HFFc6 (cell line): ENCODE measurements at regions not wholly inside any gene's neighbourhood (a gene's known extent, or its start where the extent isn't known, plus 50 kb on each side); places are given as distances from the start of the nearest gene placed in this dataset.

Experiments used
- DNase-seq: peaks from one replicate; pipeline ENCODE4 v3.0.0-alpha.2; 2018
- H3K27ac Mint-ChIP-seq: 2 replicates; pipeline ENCODE4 v1.8.0; 2020; ENCODE audit warnings: mild to moderate bottlenecking, mixed read lengths
- H3K27me3 Mint-ChIP-seq: 2 replicates; pipeline ENCODE4 v1.8.0; 2021; ENCODE audit warnings: mild to moderate bottlenecking, moderate library complexity, mixed read lengths; ENCODE audit not compliant: insufficient read depth
- H3K36me3 Mint-ChIP-seq: 2 replicates; pipeline ENCODE4 v1.8.0; 2021; ENCODE audit warnings: low read depth, mixed read lengths
- H3K4me1 Mint-ChIP-seq: 2 replicates; pipeline ENCODE4 v1.8.0; 2020; ENCODE audit warnings: low read depth, mixed read lengths
- H3K4me3 Mint-ChIP-seq: 2 replicates; pipeline ENCODE4 v1.8.0; 2020; ENCODE audit warnings: mild to moderate bottlenecking, moderate library complexity, mixed read lengths
- H3K9me3 Mint-ChIP-seq: 2 replicates; pipeline ENCODE4 v1.8.0; 2020; ENCODE audit warnings: mild to moderate bottlenecking, mixed read lengths
- CTCF ChIP-seq: fragments of 200-600 bp; sonication (generic); IDR thresholded peaks from 2 replicates; pipeline ENCODE4 v1.5.0; 2021; ENCODE audit warnings: antibody characterized with exemption, mild to moderate bottlenecking

GRCh38 chr14:62357362-62357761 is 595.1 kb downstream of the SNAPC1 start:
- Mint-ChIP-seq H3K9me3 (peaks cover 39% of the 10 kb centered on the region), H3K4me3 (no peak overlapping the region), H3K27ac (no peak overlapping the region), H3K36me3 (no peaks in the 10 kb centered on the region), H3K27me3 (no peaks in the 10 kb centered on the region), H3K4me1 (no peaks in the 10 kb centered on the region)
- TF ChIP-seq CTCF = no peak
- no peak for DNase-seq

- Mint-ChIP-seq H3K9me3 (peaks cover 34% of the 10 kb centered on the region), H3K27me3 (no peaks in the 10 kb centered on the region), H3K36me3 (peaks cover 4% of the 10 kb centered on the region; the same call in 1 of the 2 replicates), H3K27ac (no peak overlapping the region), H3K4me3 (no peak overlapping the region), H3K4me1 (no peaks in the 10 kb centered on the region)
- DNase-seq = no peak
- TF ChIP-seq CTCF = no peak
These were observed 601.9 kb downstream of the SNAPC1 start for GRCh38 chr14:62364161-62364560.

GRCh38 chr14:62364800-62365280 is 602.6 kb downstream of the SNAPC1 start:
- Mint-ChIP-seq H3K4me1 (no peaks in the 10 kb centered on the region), H3K27me3 (no peaks in the 10 kb centered on the region), H3K4me3 (no peak overlapping the region), H3K9me3 (peaks cover 37% of the 10 kb centered on the region), H3K27ac (no peak overlapping the region), H3K36me3 (peaks cover 4% of the 10 kb centered on the region; the same call in 1 of the 2 replicates)
- DNase-seq = no peak
- TF ChIP-seq CTCF = no peak

GRCh38 chr14:62369919-62370560 is 607.8 kb downstream of the SNAPC1 start:
- no peak for TF ChIP-seq CTCF
- H3K27ac Mint-ChIP-seq = no peak overlapping the region
- peaks cover 4% of the 10 kb centered on the region; the same call in 1 of the 2 replicates for H3K36me3 Mint-ChIP-seq

GRCh38 chr14:62373944-62374343 is 611.7 kb downstream of the SNAPC1 start:
- Mint-ChIP-seq H3K9me3 (peaks cover 23% of the 10 kb centered on the region), H3K27ac (no peak overlapping the region), H3K27me3 (no peaks in the 10 kb centered on the region), H3K36me3 (no peaks in the 10 kb centered on the region), H3K4me3 (no peak overlapping the region), H3K4me1 (no peaks in the 10 kb centered on the region)
- no peak for DNase-seq
- TF ChIP-seq CTCF = no peak

More at GRCh38 chr14:62369919-62370560, 607.8 kb downstream of the SNAPC1 start:
- no peak overlapping the region for H3K4me3 Mint-ChIP-seq
- H3K27me3 Mint-ChIP-seq = no peaks in the 10 kb centered on the region
- no peaks in the 10 kb centered on the region for H3K4me1 Mint-ChIP-seq
- no peak for DNase-seq
- H3K9me3 Mint-ChIP-seq = peaks cover 31% of the 10 kb centered on the region
